ENCODE measurements at regions not wholly inside any gene's neighbourhood (a gene's known extent, or its start where the extent isn't known, plus 50 kb on each side); places are given as distances from the start of the nearest gene placed in this dataset.

DNA sequence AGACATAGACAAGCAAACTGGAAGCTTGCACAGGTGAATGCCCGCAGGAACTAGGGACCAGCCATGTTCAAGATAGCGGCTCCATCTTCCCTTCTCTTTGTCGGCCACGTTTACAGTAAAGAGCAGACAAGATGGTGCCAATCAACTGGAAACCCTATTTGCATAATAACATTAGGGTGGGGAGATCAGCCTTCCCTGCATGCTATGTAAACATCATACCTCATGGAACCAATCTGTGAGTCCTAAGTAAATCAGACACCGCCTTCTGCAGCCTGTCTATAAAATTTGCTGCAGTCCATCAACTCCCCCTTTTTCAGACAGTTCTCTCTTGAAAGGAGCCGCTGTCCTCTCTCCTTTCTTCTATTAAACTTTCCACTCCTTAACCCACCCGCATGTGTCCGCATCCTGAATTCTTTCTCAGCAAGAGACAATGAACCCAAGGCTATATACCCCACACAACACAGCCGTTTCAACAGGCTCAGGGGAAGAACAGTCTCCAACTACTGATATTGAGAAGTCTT is 384.4 kb downstream of the EIPR1 start:
- DNase-seq (ENCODE audit: low spot score): no peak

DNA sequence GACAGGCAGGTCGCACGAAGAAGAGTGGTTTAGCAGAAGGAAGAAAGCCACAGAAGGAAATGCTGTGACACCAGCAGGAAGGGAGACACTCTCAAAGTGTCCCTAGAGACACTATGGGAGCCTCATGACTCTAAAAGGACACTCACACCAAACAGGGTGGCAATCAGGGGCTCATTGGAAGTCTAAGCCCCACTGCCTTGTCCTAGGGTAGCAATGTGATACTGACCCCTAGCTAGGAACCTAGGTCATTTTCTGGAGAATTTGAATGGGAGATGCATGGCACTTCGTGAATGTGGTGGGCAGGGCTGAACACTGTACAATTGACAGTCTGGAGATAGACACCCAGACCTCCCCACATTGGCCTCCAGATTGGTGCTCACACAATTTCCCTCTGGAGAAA is 385.0 kb downstream of the EIPR1 start:
- no peak for DNase-seq (ENCODE audit: low spot score)

DNA sequence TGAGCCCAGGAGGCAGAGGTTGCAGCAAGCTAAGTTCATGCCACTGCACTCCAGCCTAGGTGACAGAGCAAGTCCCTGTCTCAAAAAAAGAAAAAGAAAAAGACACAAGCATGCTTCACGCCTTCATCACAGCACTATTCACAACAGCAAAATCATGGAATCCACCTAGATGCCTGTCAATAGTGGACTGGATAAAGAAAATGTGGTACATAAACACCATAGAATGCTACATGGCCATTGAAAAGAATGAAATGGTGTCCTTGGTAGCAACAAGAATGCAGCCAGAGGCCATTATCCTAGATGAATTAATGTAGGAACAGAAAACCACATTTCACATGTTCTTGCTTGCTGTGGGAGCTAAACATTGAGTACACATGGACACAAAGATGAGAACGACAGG is 392.6 kb downstream of the EIPR1 start:
- no peak for DNase-seq (ENCODE audit: low spot score)

DNA sequence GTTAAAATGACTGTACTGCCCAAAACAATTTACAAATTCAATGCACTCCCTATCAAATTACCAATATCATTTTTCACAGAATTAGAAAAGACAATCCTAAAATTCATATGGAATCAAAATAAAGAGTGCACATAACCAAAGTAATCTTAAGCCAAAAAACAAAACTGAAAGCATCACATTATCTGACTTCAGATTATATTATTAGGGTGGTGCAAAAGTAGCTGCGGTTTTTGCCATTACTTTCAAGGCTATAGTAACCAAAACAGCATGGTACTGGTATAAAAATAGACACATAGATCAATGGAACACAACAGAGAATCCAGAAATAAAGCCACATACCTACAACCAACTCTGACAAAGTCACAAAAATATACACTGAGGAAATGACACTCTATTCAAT is 396.6 kb downstream of the EIPR1 start:
- DNase-seq (ENCODE audit: low spot score): no peak

DNA sequence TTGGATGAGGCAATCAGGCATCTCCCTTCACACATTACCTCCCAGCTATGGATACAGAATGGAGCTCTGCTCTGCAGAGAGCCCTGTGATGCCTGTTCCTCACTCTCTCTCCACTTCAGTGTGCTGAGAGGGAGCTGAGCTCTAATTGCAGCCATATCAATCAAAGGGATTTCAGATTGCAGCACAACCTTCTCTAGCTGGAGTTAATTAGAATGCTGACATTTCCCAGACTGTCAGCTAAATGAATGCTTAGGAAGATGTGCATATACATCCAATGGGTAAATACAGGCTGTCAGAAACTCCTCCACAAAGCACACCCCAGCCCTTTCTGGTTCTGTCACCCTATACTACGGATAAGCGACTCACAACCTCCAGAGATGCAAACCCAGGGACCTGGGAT is 402.6 kb downstream of the EIPR1 start:
- no peak for DNase-seq (ENCODE audit: low spot score)

DNA sequence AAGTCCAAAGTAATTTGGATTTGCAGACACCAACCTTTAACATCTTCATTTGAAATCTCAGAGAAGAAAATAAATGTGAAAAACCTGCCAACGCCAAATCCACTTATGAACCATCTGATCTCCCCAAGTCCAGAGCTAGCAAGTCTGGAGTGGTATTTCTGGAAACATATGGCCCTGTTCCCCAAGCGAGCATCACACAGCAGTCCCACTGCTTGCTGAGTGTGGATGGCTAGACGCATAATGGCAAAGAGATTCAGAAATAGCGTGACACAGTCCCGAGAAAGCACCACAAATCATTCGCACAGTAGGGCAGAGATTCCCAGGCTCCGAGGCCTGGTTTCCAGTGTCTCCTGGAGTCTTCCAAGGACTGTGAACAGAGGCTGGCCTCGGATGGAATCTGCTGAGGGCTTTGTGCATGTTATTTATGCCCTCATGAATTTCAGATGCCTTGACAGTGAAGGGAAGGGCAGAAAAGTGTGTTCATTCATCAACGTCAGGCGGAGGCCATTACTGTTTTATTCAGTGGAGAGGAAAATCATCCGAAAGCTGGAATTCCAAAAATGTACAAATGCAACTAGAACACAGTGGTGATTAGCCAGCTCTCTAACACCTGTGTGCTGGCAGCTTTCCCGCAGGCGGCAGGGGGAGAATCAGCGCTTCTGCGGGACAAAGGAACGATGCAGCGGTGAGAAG is 417.0 kb downstream of the EIPR1 start:
- no peak for DNase-seq (ENCODE audit: low spot score)

DNA sequence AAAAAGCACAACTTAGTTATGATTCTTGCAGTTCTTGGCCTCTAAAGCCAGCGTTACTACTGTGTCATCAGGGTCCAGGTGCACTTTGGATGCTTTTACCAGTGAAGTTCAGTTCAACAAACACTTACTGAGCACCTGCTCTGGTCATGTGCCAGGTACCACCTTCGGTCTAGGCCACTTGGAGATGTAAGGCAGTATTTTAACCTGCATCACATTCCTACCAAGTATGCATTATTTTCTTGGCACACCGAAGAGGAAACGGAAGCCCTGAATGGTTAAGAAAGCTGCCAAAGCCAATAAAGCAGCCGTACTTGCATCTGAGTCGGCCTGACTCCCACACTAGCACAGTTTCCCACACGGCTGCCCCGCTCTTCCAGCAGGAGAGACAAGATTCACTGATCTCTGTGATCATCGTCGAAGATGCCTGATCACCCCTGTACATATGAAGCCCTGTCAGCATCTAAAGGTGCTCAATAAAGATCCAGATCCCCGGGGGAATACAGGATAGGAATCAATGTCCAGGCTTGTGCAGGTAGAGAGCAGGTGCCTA is 427.1 kb downstream of the EIPR1 start:
- DNase-seq (ENCODE audit: low spot score): no peak

DNA sequence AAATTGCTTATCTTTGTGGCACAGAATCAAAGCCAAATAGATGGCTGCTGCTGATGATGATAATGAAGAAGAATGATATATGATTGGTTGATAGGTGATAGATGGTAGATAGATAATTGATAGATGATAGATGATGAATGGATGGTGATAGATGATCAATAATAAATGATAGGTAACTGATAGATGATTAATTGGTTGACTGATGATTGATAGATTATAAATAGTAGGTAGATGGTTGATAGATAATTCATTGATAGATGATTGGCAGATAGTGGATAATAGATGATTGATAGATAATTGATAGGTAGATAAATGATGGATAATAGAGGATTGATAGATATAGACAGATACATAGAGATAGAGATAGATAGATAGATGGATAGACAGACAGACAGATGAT is 430.2 kb downstream of the EIPR1 start:
- no peak for DNase-seq (ENCODE audit: low spot score)

DNA sequence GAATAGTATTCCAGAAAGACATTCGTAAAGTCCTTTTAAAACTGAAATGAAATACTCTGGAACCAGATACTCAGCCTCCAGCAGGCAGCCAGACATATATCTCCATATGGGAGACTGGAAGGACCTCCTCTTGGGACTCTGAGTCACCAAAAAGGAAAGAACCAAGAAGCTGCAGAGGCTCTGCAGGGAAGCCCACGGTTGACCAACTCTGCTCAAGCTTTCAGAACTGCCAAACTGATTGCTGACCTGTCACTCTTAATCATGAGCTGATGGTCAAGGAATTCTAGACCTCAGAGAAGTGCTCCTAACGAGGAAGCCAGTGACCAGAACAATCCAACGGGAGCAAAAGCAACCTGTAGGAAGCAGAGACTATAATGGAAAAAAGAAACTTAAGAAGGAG is 434.7 kb downstream of the EIPR1 start:
- DNase-seq (ENCODE audit: low spot score): no peak

DNA sequence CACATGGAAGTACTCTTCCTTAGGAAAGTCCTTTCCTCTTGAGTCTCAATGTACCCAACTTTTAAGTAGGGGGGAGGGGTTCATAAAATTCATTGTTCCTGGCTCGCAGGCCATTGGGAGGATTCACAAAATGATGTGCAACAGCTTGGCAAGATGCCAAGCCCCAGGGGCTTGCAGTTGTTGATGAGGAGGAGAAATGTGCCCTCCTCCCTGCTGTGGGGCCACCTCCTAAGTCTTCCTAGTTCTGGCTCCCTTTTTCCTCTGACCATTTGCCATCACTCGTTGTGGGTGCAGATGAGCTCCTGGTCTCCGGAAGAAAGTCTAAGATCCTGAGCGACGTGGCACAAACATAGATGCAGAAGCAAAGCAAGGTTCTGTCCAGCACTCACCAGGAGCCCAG is 435.4 kb downstream of the EIPR1 start:
- DNase-seq (ENCODE audit: low spot score): no peak

DNA sequence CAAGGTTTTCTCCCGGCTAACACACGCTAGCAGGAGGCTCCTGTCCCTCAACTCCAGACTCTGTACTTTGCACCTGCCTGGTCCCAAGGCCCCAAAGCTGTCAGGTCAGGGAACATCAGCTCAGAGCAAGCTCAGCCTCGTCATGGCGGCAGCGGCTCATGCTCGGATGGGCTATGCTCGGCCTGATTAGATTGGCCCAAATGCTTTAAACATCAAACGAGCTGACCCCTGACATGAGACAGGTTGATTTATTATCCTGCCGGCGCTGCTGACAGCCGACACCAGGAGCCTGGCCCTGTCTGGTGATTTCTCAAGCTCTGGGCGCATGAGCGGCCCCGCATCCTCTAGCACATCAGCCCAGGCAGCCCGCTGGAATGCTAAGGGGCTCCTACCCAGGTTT is 436.4 kb downstream of the EIPR1 start:
- DNase-seq (ENCODE audit: low spot score): no peak

DNA sequence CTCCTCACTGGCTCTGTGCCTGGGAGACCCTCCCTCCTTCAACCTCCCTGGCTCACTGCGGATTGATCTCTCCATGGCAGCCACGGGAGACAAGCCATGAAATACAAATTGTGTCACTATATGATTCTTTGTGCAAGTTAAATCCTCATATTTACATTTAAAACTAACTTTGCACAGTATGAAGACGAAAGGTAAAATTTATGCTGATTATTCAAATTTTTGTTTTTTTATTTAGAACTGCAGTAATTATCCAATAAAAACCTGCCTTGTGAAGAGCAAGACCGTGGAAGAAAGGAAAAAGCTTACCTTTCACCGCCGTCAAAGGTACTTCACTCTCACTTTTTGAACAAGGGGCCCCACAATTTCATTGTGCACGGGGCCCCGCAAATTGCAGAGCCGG is 436.9 kb downstream of the EIPR1 start:
- no peak for DNase-seq (ENCODE audit: low spot score)

DNA sequence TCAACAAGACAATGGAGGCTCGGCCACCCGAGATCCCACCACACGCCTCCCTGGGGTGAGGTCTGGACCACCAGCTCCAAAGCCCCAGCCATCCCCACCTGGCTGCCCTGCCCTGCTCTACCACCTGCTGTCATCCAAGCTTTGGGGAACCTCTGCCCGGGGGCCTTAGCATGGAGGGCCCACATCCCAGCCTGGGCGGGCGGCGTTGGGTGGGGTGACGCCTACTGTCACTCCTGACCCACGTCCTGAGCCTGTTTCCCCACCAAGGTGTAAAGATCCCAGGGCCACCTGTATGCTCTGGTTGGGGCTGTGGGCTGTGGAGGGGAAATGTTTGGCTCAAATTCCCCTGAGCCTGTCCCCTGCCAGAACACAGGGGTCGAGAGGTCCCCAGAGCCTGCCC is 437.6 kb downstream of the EIPR1 start:
- DNase-seq (ENCODE audit: low spot score): no peak

DNA sequence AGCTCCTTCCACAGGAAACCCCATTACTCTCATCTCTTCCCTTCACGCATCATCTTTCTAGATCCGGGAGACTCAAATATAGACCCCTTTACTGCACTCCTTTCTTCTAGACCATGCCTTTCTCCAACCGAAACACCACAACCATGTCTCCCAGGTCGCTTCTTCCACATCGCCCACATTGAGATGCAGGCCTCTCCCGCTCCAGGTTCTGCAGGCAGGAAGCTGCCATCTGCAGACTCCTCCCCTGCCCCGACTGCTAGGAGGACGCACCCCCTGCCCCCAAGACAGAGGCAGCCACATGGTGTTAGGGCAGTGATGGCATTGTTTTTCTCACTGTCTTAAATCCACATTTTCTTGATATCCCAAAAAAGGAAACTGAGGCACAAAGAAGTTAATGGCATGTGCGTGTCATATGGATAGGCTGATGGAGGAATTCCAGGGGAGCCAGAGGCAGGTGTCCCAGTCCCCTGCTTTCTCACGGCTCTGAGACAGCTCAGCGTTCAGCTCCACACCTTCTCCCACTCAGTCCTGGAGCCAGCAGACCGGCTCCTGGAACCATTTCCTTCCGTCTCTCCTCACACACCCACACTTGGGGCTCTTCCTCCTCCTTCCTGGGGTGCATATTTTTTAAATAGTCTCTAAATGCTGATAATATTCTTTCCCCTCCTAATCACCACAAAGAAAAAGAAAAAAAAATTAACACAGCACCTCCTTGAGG is 438.4 kb downstream of the EIPR1 start:
- DNase-seq (ENCODE audit: low spot score): no peak

DNA sequence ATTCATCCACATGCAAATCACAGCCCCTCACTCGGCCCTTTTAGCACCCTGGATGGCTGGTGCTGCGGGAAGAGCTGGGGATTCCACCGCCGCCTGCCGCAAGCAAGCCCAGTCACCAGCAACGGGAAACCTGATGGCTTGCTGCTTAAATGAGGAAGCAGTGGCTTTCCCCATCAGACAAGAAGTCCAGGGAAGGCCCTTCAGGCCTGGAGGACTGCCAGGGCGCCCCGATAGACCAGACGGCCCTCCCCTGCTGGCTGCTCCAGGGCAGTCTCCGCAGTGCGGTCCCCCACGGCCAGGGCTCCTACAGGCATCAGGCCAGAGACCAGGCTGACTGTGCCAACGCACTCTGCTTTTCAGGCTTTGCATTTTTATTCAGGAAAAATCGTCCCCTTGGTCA is 439.1 kb downstream of the EIPR1 start:
- DNase-seq (ENCODE audit: low spot score): no peak

DNA sequence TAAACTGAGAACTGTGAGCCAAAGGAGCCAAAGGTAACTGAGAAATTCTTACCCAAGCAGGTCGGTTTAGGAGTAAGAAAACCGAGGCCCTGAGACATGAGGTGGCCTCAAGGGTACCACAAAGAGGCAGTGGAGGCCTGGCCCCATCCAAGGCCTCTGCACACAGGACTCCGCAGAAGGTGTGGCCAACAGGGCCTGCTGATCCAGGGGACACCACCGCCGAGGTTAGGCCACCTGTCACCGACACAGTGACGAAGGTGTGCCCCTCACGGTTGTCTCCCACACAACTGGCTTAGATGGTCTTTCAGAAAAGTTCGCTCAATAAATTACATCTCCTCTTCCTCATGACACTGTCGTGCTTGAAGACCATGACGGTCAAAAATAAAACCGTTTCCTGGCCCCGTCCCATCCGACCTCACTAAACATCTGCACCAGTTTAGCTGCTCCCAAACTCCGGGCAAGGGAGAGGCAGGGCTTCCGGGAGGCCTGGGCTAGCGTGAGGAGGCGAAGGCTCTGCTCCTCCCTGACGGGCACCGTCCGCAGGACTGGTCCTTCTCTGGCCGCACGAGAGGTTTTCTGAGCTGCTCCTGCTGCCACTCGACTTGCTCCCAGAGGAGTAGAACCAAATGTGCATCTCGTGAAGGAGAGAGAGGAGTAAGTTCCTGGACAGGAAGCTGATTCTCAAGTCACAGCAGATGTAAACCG is 442.0 kb downstream of the EIPR1 start:
- DNase-seq (ENCODE audit: low spot score): no peak

DNA sequence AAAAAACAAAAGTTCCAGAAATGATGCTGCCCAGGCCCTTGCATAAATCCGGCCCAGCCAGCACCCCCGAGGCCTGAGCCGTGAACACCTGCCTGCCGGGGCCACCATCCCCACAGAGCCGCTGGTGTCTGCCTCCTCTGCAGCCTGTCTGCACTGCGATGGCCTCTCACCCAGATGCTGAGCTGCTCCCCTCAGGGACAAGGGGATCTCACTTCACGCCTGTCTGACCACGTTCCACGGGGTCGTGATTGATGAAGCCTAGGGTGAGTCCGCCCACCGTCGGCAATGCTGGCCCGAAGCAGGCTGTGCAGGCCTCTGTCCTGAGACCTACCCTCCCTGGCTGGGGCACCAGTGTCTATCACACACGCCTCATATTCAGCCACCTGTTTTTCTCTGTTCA is 444.2 kb downstream of the EIPR1 start:
- no peak for DNase-seq (ENCODE audit: low spot score)

DNA sequence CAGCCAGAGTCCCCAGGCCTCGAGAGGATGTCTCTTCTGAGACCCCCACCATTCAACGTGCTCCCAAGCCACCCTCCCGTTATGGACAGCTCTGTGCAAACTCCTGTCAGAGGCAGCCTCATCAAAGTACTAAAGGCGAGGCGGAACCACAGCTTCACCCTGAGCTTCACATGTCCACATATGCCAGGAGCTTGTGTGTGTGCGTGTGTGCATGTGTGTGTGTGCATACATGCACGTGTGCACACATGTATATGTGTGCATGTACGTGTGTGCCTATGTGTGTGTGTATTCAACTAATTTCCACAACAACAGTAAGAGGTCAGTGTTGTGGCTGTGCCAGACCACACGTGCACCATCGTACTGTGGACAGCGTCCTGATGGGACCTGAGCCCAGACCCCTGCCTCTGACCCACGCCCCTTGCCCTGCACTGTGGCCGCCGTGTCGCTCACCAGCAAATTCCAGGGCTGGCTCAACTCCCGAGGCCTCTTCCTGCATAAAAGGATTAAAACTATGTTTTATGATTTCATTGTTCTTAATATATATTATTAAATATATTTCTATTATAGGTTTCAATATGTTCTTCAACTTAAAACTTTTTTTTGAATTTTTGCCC is 444.8 kb downstream of the EIPR1 start:
- DNase-seq (ENCODE audit: low spot score): no peak

DNA sequence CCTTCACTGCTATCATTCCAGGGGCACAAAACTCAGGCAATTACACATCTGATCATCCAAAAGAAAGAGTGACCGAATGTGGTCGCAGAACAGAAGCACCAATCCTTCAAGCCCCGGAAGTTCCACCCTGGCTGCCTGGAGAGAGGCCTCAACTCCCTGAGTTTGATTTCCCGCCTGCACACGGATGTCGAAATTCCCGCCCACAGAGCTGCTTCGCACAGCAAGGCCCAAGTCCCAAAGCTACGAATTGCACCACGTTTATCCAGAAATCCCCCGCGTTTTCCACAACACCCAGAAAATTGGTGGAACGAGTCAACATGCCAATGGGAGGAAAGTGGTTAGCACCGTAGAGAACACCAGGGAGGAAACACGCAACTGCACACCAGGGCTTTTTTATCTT is 445.4 kb downstream of the EIPR1 start:
- DNase-seq (ENCODE audit: low spot score): no peak

DNA sequence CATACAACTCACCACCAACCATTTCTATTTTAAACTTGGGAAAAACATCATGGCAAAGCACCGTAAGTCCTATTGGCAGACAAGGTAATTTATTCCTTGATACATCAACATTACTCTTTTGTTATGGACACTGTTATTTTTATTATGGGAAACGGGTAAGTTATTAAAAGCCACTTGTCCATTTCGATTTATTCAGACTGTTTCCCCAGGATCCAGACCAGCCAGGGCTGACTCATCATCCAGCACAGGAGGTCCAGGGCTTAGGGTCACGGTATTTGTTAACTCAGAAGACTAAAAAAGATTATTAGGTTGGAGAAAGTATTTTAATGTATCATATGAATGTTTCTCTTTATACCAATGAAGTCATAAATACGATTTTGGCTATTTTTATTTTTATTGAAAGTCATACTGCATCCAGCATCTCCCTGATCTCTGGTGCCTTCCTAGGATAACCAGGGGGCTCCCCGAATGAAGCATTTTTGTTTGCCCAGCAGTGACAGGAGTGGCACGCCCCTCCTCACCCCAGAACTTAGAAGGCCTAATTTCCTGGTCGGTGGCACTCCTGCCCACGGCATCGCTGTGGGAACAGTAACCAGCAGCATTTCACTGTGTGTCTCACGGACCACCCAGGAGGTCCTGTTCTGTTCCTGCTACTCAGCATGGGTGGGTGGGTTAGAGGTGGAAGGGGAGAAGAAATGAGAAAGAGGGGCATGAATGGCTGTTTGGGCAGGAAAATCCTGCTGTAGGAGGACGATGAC is 446.1 kb downstream of the EIPR1 start:
- no peak for DNase-seq (ENCODE audit: low spot score)

DNA sequence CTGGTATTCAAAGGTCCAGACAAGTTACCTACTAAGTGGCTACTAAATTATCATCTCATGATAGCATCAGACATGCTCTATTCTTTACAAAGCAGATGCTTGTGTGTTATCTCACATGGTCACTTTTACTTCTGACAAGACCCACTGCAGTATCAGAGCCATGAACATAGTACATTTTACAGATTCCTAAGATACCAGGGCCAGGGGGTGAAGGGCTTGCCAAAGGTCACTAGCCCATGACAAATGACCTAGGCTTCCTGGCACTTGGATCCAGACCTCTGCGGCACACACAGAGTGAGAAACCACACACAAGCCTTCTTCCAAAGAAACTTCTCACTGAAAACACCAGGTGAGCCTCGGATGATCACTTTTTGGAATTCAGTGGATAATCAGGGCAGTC is 446.8 kb downstream of the EIPR1 start:
- DNase-seq (ENCODE audit: low spot score): no peak

DNA sequence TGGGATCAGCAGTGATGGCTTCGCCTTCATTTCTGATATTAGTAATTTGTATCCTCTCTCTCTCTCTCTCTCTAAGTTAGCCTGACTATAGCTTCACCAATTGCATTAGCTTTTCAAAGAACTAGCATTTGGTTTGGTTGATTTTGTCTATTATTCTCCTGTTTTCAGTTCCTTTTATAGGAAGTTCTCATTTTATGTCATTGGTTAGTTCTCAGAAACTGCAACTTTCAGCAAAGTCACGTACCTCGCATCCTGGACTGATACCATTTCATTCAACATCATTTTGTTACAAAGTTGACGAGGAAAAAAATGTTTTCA is 450.8 kb downstream of the EIPR1 start:
- DNase-seq (ENCODE audit: low spot score): no peak

Measured in RKO (cell line).